Testis (tissue), 2 donors: ENCODE measurements at regions not wholly inside any gene's neighbourhood (a gene's known extent, or its start where the extent isn't known, plus 50 kb on each side); places are given as distances from the start of the nearest gene placed in this dataset.

Experiments used
- DNase-seq: peaks from one replicate; pipeline ENCODE4 v3.0.0-alpha.2; 2019
- H3K27ac ChIP-seq, 2 donors: fragments of 200-600 bp; sonication (generic); one replicate each; pipeline ENCODE4 v1.5.1; 2019
- H3K27me3 ChIP-seq: fragments of 200-600 bp; sonication (generic); one replicate; pipeline ENCODE4 v1.5.1; 2019
- H3K36me3 ChIP-seq: fragments of 200-600 bp; sonication (generic); one replicate; pipeline ENCODE4 v1.5.1; 2017; ENCODE audit warnings: low read depth; ENCODE audit errors: missing control alignments
- H3K4me1 ChIP-seq: fragments of 200-600 bp; sonication (generic); one replicate; pipeline ENCODE4 v1.5.1; 2019
- H3K4me3 ChIP-seq, 2 donors: fragments of 200-600 bp; sonication (generic); one replicate each; pipeline ENCODE4 v1.5.1; 2017 to 2019
- H3K9me3 ChIP-seq: fragments of 200-600 bp; sonication (generic); one replicate; pipeline ENCODE4 v1.5.1; 2017
- CTCF ChIP-seq, 3 experiments: fragments of 450-650 bp in 2 of 3; fragments of 200-600 bp in 1 of 3; sonication (generic) in 1 of 3; IDR thresholded peaks; one replicate each; pipeline ENCODE4 v1.5.1; 2016 to 2019; ENCODE audit warnings: antibody characterized with exemption in 3 of 3, mild to moderate bottlenecking in 2 of 3, moderate library complexity in 1 of 3
- POLR2A ChIP-seq: fragments of 450-650 bp; IDR thresholded peaks from one replicate; pipeline ENCODE4 v1.6.1; 2017; ENCODE audit warnings: antibody characterized with exemption, mild to moderate bottlenecking, moderate library complexity
- WGBS, 2 donors: methylation state at CpG; one replicate each; pipeline ENCODE4 v1.1.5; 2018; 5-methylcytosine and 5-hydroxymethylcytosine counted together
- intact Hi-C: fragments of 100-400 bp; cut with DNase I; formaldehyde crosslinking; loops from one replicate; pipeline ENCODE4 v1.15.1; 2023; ENCODE audit warnings: low total_unique reads

GRCh38 chrX:15158350-15158735 lies 111.5 kb downstream of the ASB9 start:
- intact Hi-C loops = no loop called here
- H3K36me3 ChIP-seq = no peaks in the 10 kb centered on the region
- H3K4me1 ChIP-seq = no peaks in the 10 kb centered on the region
- no peak for DNase-seq
- H3K4me3 ChIP-seq = no peak overlapping the region
- H3K27me3 ChIP-seq = no peaks in the 10 kb centered on the region
- H3K27ac ChIP-seq = no peak overlapping the region
- no peaks in the 10 kb centered on the region for H3K9me3 ChIP-seq
- 72 to 89% methylated on average over 1 of the region's 1 CpG for WGBS, 2 donors
- no peak for TF ChIP-seq POLR2A
- TF ChIP-seq CTCF (IDR thresholded peaks at IDR 0.05) = no peak

- no peak for DNase-seq
- Histone ChIP-seq H3K9me3 (no peaks in the 10 kb centered on the region), H3K4me3 (no peak overlapping the region), H3K27me3 (no peaks in the 10 kb centered on the region), H3K27ac (no peak overlapping the region), H3K4me1 (no peaks in the 10 kb centered on the region), H3K36me3 (no peaks in the 10 kb centered on the region)
- WGBS, 2 donors = 81% methylated on average over 2 of the region's 2 CpGs; no CpG with 5 or more reads in 1 of the 2 donors
- TF ChIP-seq POLR2A (no peak), CTCF (IDR thresholded peaks at IDR 0.05) (no peak)
- intact Hi-C loops = no loop called here
These were observed 112.3 kb downstream of the ASB9 start for GRCh38 chrX:15157624-15158023.

GRCh38 chrX:15151267-15152186 lies 118.4 kb downstream of the ASB9 start:
- no peaks in the 10 kb centered on the region for H3K27me3 ChIP-seq
- WGBS, 2 donors = 90 to 92% methylated on average over 2 to 4 of the region's 4 CpGs
- no peaks in the 10 kb centered on the region for H3K4me1 ChIP-seq
- intact Hi-C loops = no loop called here
- H3K4me3 ChIP-seq = no peak overlapping the region
- H3K27ac ChIP-seq = no peak overlapping the region
- H3K9me3 ChIP-seq = no peaks in the 10 kb centered on the region
- TF ChIP-seq CTCF (IDR thresholded peaks at IDR 0.05) (no peak), POLR2A (no peak)
- no peaks in the 10 kb centered on the region for H3K36me3 ChIP-seq
- no peak for DNase-seq

- no peaks in the 10 kb centered on the region for H3K27me3 ChIP-seq
- no peaks in the 10 kb centered on the region for H3K36me3 ChIP-seq
- no peak overlapping the region for H3K27ac ChIP-seq
- no peaks in the 10 kb centered on the region for H3K4me1 ChIP-seq
- intact Hi-C loops = no loop called here
- DNase-seq = no peak
- TF ChIP-seq POLR2A (no peak), CTCF (IDR thresholded peaks at IDR 0.05) (no peak)
- 83% methylated on average over 1 of the region's 1 CpG for WGBS, 2 donors
- no peak overlapping the region for H3K4me3 ChIP-seq
- H3K9me3 ChIP-seq = no peaks in the 10 kb centered on the region
These were observed 119.3 kb downstream of the ASB9 start for GRCh38 chrX:15150586-15150985.

- DNase-seq = peak; percentile 14
- TF ChIP-seq CTCF (IDR thresholded peaks at IDR 0.05) (peak in 1 of 3 experiments; percentile 20), POLR2A (no peak)
- Histone ChIP-seq H3K27ac (no peak overlapping the region), H3K4me3 (no peak overlapping the region), H3K4me1 (no peaks in the 10 kb centered on the region), H3K9me3 (no peaks in the 10 kb centered on the region), H3K36me3 (no peaks in the 10 kb centered on the region), H3K27me3 (no peaks in the 10 kb centered on the region)
- intact Hi-C loops = no loop called here
- 32 to 42% methylated on average over 6 of the region's 6 CpGs for WGBS, 2 donors
These were observed 123.4 kb downstream of the ASB9 start for GRCh38 chrX:15146515-15146914.
